ENCODE measurements at regions not wholly inside any gene's neighbourhood (a gene's known extent, or its start where the extent isn't known, plus 50 kb on each side); places are given as distances from the start of the nearest gene placed in this dataset.

DNA sequence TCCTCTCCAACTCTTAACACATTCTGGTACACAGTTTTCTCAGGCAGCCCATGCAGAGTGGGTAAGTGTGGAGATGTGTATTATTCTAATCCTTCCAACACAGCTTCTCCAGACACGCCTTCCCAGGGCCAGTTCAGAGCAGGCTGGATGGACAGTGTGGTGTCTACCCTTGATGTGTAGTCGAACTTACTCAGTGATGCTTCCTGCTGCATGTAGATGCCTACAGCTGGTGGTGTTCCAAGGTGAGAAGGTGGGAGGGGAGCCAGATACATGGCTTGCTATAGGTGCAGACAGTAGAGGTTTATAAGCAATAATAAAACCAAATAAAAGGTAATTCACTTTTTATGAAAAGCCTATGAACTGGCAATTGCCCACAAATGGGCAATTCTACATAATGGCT, 104.0 kb downstream of the QRSL1 start:
- TF ChIP-seq RAD21 (conservative IDR thresholded peaks at IDR 0.05) = no peak
- TF ChIP-seq, protein P1, sequence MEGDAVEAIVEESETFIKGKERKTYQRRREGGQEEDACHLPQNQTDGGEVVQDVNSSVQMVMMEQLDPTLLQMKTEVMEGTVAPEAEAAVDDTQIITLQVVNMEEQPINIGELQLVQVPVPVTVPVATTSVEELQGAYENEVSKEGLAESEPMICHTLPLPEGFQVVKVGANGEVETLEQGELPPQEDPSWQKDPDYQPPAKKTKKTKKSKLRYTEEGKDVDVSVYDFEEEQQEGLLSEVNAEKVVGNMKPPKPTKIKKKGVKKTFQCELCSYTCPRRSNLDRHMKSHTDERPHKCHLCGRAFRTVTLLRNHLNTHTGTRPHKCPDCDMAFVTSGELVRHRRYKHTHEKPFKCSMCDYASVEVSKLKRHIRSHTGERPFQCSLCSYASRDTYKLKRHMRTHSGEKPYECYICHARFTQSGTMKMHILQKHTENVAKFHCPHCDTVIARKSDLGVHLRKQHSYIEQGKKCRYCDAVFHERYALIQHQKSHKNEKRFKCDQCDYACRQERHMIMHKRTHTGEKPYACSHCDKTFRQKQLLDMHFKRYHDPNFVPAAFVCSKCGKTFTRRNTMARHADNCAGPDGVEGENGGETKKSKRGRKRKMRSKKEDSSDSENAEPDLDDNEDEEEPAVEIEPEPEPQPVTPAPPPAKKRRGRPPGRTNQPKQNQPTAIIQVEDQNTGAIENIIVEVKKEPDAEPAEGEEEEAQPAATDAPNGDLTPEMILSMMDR (IDR thresholded peaks at IDR 0.05; ENCODE audit: poor library complexity, severe bottlenecking) = no peak
- TF ChIP-seq EZH2 (IDR thresholded peaks at IDR 0.05; ENCODE audit: borderline replicate concordance, insufficient read depth, low read length, poor library complexity, severe bottlenecking) = no peak

Measured in neural cell (in vitro differentiated cells).